ENCODE measurements at regions not wholly inside any gene's neighbourhood (a gene's known extent, or its start where the extent isn't known, plus 50 kb on each side); places are given as distances from the start of the nearest gene placed in this dataset.

GRCh38 chr17:64772845-64773299, 110.8 kb upstream of the SMURF2 start:
- peaks cover 16% of the 10 kb centered on the region for H3K4me1 ChIP-seq (ENCODE audit: control insufficient read depth, insufficient read depth, low read length)
- Mint-ChIP-seq H3K4me3 (no peak overlapping the region), H3K36me3 (no peaks in the 10 kb centered on the region), H3K27ac (no peak overlapping the region), H3K4me1 (peaks cover 8 to 14% of the 10 kb centered on the region in 2 donors), H3K9me3 (no peaks in the 10 kb centered on the region), H3K27me3 (ENCODE audit: low read depth in 2 of 2) (no peaks in the 10 kb centered on the region)
- H3K27ac ChIP-seq (ENCODE audit: low read length) = no peak overlapping the region
- H3K4me3 ChIP-seq (ENCODE audit: low read length) = no peak overlapping the region
- TF ChIP-seq CTCF (IDR thresholded peaks at IDR 0.05) = no peak
- H3K27me3 ChIP-seq (ENCODE audit: control insufficient read depth, insufficient read depth, low read length) = no peaks in the 10 kb centered on the region
- H3K9me3 ChIP-seq (ENCODE audit: control insufficient read depth, insufficient read depth, low read length) = no peaks in the 10 kb centered on the region
- intact Hi-C loops (cut with micrococcal nuclease) = loop anchor here (10.0 kb wide), 1 partner anchor 72 kb away; no protein-coding TSS in a partner anchor
- H3K36me3 ChIP-seq (ENCODE audit: control insufficient read depth, insufficient read depth, low read length) = no peaks in the 10 kb centered on the region
- no peak for ATAC-seq
- DNase-seq = no peak
- 97% methylated on average over 6 of the region's 6 CpGs for WGBS (ENCODE audit: insufficient coverage)

GRCh38 chr17:64771980-64772844, 110.1 kb upstream of the SMURF2 start:
- Histone ChIP-seq H3K27ac (ENCODE audit: low read length) (no peak overlapping the region), H3K4me1 (ENCODE audit: control insufficient read depth, insufficient read depth, low read length) (peaks cover 10% of the 10 kb centered on the region), H3K27me3 (ENCODE audit: control insufficient read depth, insufficient read depth, low read length) (no peaks in the 10 kb centered on the region), H3K9me3 (ENCODE audit: control insufficient read depth, insufficient read depth, low read length) (no peaks in the 10 kb centered on the region), H3K4me3 (ENCODE audit: low read length) (no peak overlapping the region), H3K36me3 (ENCODE audit: control insufficient read depth, insufficient read depth, low read length) (no peaks in the 10 kb centered on the region)
- DNase-seq (no peak), ATAC-seq (no peak)
- H3K27me3 Mint-ChIP-seq (ENCODE audit: low read depth in 2 of 2) = no peaks in the 10 kb centered on the region
- H3K27ac Mint-ChIP-seq = no peak overlapping the region
- peaks cover 2 to 7% of the 10 kb centered on the region in 2 donors for H3K4me1 Mint-ChIP-seq
- H3K9me3 Mint-ChIP-seq = no peaks in the 10 kb centered on the region
- WGBS (ENCODE audit: insufficient coverage) = 92% methylated on average over 4 of the region's 5 CpGs
- no peaks in the 10 kb centered on the region for H3K36me3 Mint-ChIP-seq
- H3K4me3 Mint-ChIP-seq = no peak overlapping the region
- intact Hi-C loops (cut with micrococcal nuclease) = loop anchor here (10.0 kb wide), 1 partner anchor 73 kb away; no protein-coding TSS in a partner anchor
- TF ChIP-seq CTCF (IDR thresholded peaks at IDR 0.05) = no peak

DNA sequence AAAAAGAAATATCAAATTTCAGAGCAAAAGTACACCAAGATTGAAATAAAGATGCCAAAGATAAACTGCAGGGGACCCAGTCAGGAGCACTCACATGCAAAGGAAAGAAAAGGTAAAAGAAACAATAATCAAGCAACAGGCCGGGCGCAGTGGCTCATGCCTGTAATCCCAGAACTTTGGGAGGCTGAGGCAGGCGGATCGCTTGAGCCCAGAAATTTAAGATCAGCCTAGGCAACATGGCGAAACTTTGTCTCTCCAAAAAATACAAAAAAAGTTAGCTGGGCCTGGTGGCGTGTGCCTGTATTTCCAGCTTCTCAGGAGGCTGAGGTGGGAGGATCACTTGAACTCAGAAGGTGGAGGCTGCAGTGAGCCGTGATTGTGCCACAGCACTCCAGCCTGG, 107.6 kb upstream of the SMURF2 start:
- Mint-ChIP-seq H3K27ac (no peak overlapping the region), H3K9me3 (no peaks in the 10 kb centered on the region), H3K4me1 (peaks cover 0 to 8% of the 10 kb centered on the region in 2 donors), H3K36me3 (no peaks in the 10 kb centered on the region), H3K4me3 (no peak overlapping the region), H3K27me3 (ENCODE audit: low read depth in 2 of 2) (no peaks in the 10 kb centered on the region)
- no peak for TF ChIP-seq CTCF (IDR thresholded peaks at IDR 0.05)
- ATAC-seq (no peak), DNase-seq (no peak)
- Histone ChIP-seq H3K9me3 (ENCODE audit: control insufficient read depth, insufficient read depth, low read length) (no peaks in the 10 kb centered on the region), H3K4me3 (ENCODE audit: low read length) (no peak overlapping the region), H3K36me3 (ENCODE audit: control insufficient read depth, insufficient read depth, low read length) (peaks cover 1% of the 10 kb centered on the region), H3K27ac (ENCODE audit: low read length) (no peak overlapping the region), H3K4me1 (ENCODE audit: control insufficient read depth, insufficient read depth, low read length) (no peaks in the 10 kb centered on the region), H3K27me3 (ENCODE audit: control insufficient read depth, insufficient read depth, low read length) (no peaks in the 10 kb centered on the region)
- over 99% methylated on average over 7 of the region's 7 CpGs for WGBS (ENCODE audit: insufficient coverage)
- intact Hi-C loops (cut with micrococcal nuclease) = loop anchor here (10.0 kb wide), 1 partner anchor 75 kb away; no protein-coding TSS in a partner anchor

Data from natural killer cell (primary cell).